GM18868 (cell line): ENCODE measurements at regions not wholly inside any gene's neighbourhood (a gene's known extent, or its start where the extent isn't known, plus 50 kb on each side); places are given as distances from the start of the nearest gene placed in this dataset.
"Not testable (repeated sequence)": the region's sequence is repeated elsewhere in the genome, so short reads cannot be mapped to it uniquely, and the experiment has no call there.

Source experiments
- ATAC-seq: cut with Tn5 transposase; IDR thresholded peaks from one replicate; pipeline ENCODE4 v1.9.1; 2021; ENCODE audit warnings: mild to moderate bottlenecking, moderate library complexity; ENCODE audit not compliant: unreplicated experiment

DNA sequence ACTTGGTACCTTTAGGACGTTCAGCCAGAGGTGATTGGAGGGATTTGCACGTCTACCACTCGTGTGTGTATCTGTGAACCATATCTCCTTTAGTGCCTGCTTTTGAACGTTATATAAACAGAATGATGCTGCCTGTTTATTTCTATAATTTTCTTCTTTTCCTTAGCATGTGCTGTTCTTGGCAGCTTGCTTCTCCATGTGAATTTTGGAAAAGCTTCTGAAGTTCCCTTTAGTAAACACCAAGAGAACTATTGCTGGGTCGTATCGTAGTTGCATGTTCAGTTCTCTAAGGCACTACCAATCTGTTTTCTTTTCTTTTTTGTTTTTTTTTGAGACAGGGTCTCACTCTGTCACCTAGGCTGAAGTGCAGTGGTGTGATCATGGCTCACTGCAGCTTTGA lies 73.8 kb upstream of the FANCC start:
- not testable (repeated sequence) for ATAC-seq

DNA sequence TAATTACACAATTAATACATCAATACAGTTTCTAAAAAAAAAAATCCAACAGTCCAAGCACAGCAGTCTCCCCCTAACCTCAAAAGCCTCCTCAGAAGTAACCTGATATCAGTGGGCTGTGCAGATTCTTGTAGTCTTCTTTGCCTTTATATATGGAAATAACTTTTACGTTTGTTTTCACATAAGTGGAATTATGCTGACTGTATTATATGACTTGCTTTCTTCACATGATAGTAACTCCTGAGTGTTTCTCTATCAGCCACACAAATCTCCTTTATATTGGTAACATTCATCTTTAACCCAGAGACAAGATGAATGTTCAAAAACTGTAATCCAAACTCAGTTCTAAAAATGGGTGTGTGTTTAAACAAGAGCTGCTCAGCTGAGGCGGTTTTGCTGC lies 71.9 kb upstream of the FANCC start:
- ATAC-seq = no peak

DNA sequence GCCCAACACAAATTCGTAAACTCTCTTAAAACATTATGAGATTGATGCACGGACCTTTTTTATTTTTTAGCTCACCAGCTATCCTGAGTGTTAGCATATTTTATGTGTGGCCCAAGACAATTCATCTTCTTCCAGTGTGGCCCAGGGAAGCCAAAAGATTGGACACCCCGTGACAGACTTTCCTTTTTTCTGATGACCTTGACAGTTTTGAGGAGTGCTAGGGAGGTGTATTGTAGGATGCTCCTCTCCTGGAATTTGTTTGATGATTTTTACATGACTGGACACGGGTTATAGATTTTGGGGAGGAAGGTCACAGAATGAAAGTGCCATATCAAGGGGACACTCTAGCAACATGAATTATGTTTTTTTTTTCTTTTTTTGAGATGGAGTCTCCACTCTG lies 69.3 kb upstream of the FANCC start:
- no peak for ATAC-seq

DNA sequence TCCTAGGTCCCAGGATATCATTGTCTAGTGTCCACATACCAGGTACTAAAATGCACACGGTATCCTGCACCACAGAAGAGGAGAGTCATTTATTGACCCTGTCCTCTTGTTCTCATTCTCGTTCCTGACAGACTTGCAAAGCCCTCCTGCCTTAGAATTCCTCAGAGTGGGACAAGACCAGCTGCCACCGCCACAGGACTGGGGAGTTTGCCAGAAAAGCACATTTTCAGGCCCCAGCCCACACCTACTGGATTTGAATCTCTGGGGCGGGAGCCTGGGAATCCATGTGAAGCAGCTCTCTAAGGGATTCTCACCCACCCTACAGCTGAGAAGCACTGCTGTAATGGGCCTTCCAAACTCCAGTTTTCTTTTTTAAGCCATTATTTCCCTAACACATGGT lies 68.0 kb upstream of the FANCC start:
- ATAC-seq = no peak

DNA sequence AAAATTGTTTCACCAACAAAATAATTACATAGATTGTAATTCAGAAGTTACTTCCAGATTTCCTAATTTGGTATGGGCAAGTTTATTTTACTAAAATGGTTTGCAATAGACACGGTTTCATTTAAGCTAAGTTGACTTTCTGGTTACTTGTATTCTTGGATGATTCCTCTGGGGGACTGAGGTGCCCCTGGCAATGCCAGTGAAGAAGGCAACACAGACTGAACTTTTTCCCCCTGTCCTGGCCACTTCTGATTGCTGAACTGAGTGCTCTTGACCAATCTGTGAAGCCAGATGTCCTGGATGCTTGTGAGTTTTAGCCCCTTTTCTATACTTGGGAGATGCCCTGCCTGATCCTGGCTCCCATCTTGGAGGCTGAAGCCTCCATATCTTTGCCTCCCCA lies 66.3 kb upstream of the FANCC start:
- ATAC-seq = no peak

DNA sequence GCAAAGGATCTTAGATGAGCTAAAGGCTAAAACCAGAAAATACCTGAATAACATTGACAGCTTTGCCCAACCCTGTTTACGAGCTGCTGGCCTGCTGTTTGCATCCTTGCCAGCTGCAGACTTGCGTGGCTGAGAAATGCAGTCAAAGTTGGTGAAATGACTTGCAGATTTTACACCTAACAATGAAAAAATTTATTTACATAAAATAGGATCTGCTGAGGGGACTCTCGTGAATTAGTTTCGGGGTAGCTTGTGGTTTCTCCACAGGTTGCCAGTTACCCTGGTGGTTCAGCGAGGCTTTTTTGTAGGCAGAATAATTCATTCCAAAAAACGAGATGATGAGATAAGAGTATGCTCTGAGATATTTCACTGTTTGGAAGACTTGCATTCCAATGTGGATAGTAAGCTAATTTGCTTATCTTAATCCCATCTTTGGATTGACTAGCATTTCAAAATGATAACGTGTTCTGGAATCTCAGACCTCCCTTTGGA lies 65.7 kb upstream of the FANCC start:
- ATAC-seq = no peak

DNA sequence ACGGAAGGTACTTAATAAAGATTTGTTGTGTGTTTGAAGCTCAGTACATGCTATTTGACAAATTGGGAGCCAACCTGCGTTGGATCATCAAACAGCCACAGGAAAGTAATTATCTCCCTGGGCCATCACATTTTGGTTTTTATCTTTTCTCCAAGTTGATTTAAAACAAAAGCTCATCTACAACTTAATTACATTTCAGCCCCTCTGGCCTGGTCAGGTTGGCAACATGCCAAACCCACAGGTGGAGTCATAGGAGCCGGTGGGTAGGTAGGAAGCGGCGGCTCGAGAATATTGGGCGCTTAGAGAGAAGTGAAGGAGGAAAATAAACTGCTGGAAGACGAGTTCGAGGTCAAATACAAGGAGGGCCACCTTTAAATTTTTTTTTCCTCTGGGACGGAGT lies 64.9 kb upstream of the FANCC start:
- ATAC-seq = no peak

DNA sequence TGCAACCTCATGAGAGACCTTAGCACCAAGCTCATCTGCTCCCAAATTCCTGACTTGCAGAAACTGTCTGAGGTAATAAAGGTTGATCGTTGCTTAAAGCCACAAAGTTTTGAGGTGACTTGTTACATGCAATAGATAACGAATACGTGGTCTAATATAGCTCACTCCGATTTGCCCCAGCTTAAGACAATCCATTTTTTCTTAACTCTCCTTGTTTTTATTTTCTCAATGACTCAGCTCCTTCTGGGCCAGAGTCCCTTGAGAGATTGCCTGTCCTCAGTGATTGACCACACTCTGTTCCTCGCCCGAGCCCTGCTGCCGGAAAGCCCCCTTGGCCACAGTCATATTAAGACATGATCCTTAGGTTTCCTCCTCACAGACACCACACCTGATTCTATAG lies 63.7 kb upstream of the FANCC start:
- ATAC-seq = peak; percentile 42

DNA sequence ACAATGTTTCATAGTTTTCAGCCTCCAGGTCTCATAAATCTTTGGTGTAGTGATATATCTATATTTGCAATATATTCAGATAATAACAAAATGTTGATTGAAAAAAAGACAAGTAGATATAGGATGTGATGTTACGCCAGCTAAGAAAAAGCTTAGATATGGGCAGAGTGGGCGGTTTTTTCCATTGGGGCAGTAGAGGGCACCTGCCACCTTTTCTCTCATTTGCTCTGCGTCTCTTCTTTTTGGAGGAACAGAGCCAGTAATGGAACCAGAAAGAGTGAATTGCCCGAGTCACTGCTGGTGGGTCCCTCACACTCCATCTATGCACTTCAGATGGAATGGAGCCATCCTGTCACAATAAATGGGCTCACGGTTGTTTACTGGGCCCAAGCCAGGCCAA lies 62.1 kb upstream of the FANCC start:
- ATAC-seq = no peak

DNA sequence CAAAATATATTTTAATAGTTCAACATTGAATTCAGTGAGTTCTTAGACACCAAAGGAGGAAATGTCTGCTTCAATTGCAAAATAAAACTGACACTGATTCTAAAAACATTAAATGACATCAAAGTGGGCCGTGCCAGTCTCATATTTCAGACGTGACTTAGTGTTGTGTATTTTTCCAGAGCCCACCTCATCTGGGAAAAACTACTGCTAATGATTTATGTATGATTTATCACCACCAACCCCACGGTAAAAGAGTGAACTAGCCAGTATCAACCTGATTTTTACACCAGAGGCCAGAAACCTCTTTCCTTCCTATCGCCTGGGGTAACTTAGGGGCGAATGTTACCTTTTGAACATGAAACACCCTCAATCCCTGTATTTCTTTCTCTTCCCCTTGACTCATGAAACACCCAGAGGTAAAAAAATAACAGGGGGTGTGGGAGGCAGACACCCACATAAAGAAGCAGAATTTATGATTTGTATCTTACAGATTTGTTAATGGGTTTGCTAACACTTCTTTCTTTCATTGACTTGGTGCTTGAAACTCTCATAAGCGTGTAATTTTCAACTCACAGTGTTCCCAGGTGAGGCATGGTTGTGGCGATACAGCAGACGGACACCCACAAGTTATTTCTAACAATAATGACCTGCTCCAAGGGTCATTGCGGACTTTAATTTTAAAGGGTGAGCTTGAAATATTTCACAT lies 56.4 kb upstream of the FANCC start:
- no peak for ATAC-seq

DNA sequence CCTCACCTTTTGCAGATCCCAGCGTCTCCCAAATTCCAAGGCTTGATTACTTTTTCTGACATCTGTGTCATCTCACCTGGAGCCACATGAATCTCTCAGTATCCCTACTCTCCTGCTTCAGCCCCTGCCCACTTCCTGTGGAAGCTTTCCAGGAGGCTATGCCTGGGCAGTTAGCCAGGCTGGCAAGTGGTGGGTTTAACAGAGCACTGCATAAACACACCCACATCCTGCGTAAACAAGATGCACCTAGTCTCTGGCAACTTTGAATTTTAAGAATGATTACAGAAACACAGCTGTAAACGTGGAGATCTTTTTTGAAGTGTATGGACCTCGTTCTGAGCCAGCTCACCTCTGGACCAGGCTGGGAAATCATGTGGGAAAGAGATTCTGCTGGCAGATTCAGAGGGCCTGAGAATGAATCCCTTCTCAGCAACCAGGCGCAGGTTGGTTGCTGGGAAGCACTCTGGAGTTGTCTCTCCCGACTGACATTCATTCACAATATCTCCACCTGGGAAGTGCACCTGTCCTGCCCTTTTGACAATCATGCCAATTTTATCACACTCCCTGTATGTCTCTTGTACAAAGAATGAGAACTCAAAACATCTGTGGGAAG lies 55.7 kb upstream of the FANCC start:
- no peak for ATAC-seq

DNA sequence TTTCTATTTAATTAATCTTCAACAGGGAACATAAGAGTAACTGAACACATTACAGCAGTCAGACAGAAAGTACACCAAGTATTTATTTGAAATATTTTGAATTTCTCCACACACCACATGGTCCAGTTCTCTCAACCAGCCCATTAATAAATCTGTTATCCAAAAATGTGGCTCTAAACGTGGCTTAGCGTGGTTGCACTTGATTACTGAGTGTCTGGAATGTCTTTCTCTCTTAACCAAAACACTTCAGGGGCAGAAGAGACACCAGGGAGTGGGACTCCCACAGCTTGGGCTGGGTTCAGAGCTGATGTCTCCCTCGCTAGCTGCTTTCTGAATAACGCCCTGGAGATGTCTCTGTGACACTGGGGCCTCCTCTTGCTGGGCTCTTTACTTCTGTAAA lies 52.6 kb upstream of the FANCC start:
- ATAC-seq = no peak

DNA sequence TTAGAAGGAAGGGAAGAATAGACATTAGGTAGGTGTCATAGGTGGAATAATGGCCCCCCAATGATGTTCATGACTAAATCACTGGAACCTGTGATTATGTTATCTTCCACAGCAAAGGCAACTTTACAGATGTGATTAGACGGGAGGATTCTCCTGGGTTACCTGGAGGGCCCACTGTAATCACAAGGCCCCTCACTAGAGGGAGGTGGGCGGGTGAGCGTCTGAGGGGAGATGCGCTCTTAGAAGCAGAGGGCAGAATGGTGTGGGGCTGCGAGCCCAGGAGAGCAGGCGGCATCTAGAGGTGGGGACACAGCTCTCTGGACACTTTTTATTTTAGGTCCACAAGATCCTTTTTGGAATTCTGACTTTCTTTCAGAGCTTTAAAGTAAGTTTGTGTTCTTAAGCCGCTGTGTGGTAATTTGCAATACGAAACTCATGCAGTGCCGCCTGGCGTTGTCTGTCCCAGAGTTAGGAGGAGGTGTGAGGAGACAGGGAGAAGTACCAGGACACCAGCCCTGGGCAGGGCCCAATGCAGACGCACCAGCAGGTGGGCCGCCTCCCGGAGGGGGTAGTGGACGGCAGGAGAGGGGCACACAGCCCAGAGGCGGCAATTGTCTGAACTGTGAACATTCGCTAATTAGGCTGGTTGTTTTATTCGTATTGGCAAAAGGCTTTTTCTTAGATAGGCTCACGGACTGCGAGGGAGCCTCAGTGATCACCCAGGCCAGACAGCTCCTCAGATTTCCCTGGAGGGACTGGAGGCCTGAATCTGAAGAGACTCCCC lies 51.1 kb upstream of the FANCC start:
- no peak for ATAC-seq
